IMR-90 (cell line): ENCODE measurements at regions not wholly inside any gene's neighbourhood (a gene's known extent, or its start where the extent isn't known, plus 50 kb on each side); places are given as distances from the start of the nearest gene placed in this dataset.

Experiments used
- ATAC-seq: fragments of 200-7000 bp; cut with Tn5 transposase; 2 replicates; pipeline ENCODE4 v1.9.1; 2020; ENCODE audit warnings: low read depth, mild to moderate bottlenecking, moderate library complexity
- BruUV-seq: library from RNA; stranded (reverse); fragments of 400-500 nt; replicated peaks from 2 replicates; lab custom pipeline; 2021; lab: Mats Ljungman, UMichigan
- CTCF ChIA-PET: fragments of 300-600 bp; formaldehyde crosslinking; extraction: SDS; loops from one replicate; lab custom pipeline; 2021; ENCODE audit warnings: antibody characterized with exemption; lab: Yijun Ruan, JAX
- POLR2A ChIA-PET: fragments of 300-600 bp; sonication (Branson Sonifier 250); formaldehyde crosslinking; loops from one replicate; lab custom pipeline; 2022; ENCODE audit warnings: antibody characterized with exemption; ENCODE audit not compliant: unreplicated experiment; lab: Charles Lee
- DNase-seq: peaks from one replicate; pipeline ENCODE4 v3.0.0; 2013
- H2AFZ ChIP-seq: replicated peaks from 2 replicates; pipeline ENCODE3; 2013; ENCODE audit warnings: low read length, mild to moderate bottlenecking; ENCODE audit not compliant: poor library complexity
- H2AK5ac ChIP-seq: 2 replicates; pipeline ENCODE4 v1.6.1; 2013; ENCODE audit warnings: low read depth, low read length, inconsistent platforms
- H2AK9ac ChIP-seq: replicated peaks from 2 replicates; pipeline ENCODE3; 2013; ENCODE audit warnings: mild to moderate bottlenecking, low read depth, low read length, moderate library complexity; ENCODE audit not compliant: poor library complexity
- H2BK120ac ChIP-seq: 2 replicates; pipeline ENCODE4 v1.6.1; 2013; ENCODE audit warnings: low read depth, low read length, inconsistent platforms
- H2BK15ac ChIP-seq: 3 replicates; pipeline ENCODE4 v1.6.1; 2013; ENCODE audit warnings: low read depth, low read length, inconsistent platforms
- H2BK20ac ChIP-seq: 2 replicates; pipeline ENCODE4 v1.6.1; 2013; ENCODE audit warnings: low read depth, mild to moderate bottlenecking, inconsistent platforms, low read length, moderate library complexity
- H2BK5ac ChIP-seq: 2 replicates; pipeline ENCODE4 v1.6.1; 2013; ENCODE audit warnings: mild to moderate bottlenecking, low read depth, low read length, inconsistent platforms; ENCODE audit not compliant: poor library complexity, severe bottlenecking
- H3K14ac ChIP-seq: replicated peaks from 2 replicates; pipeline ENCODE4 v1.6.1; 2013; ENCODE audit warnings: low read depth, low read length, inconsistent platforms
- H3K18ac ChIP-seq: 2 replicates; pipeline ENCODE4 v1.6.1; 2013; ENCODE audit warnings: low read depth, low read length, control low read depth
- H3K23ac ChIP-seq: 2 replicates; pipeline ENCODE4 v1.6.1; 2013; ENCODE audit warnings: low read depth, low read length, inconsistent platforms
- H3K27ac ChIP-seq: 2 replicates; pipeline ENCODE4 v1.5.1; 2013; ENCODE audit warnings: mild to moderate bottlenecking, control low read depth, low read length; ENCODE audit not compliant: insufficient read depth
- H3K27me3 ChIP-seq: 2 replicates; pipeline ENCODE4 v1.6.1; 2013; ENCODE audit warnings: low read length; ENCODE audit not compliant: control insufficient read depth, insufficient read depth
- H3K36me3 ChIP-seq: 2 replicates; pipeline ENCODE4 v1.6.1; 2013; ENCODE audit warnings: low read length, mixed read lengths; ENCODE audit not compliant: control insufficient read depth, insufficient read depth
- H3K4ac ChIP-seq: 2 replicates; pipeline ENCODE4 v1.6.1; 2013; ENCODE audit warnings: low read depth, low read length, inconsistent platforms
- H3K4me1 ChIP-seq: 2 replicates; pipeline ENCODE4 v1.6.1; 2013; ENCODE audit warnings: low read length, mixed read lengths; ENCODE audit not compliant: control insufficient read depth, insufficient read depth
- H3K4me2 ChIP-seq: 2 replicates; pipeline ENCODE4 v1.6.1; 2013; ENCODE audit warnings: low read depth, mild to moderate bottlenecking, control low read depth, low read length, moderate library complexity
- H3K4me3 ChIP-seq: 2 replicates; pipeline ENCODE4 v1.5.1; 2013; ENCODE audit warnings: low read depth, mild to moderate bottlenecking, control low read depth, low read length, moderate library complexity; ENCODE audit not compliant: insufficient read depth
- H3K56ac ChIP-seq: 2 replicates; pipeline ENCODE4 v1.6.1; 2013; ENCODE audit warnings: low read length, inconsistent platforms; ENCODE audit not compliant: insufficient read depth; ENCODE audit errors: extremely low read depth
- H3K79me1 ChIP-seq, 2 experiments: 2 replicates each; pipeline ENCODE4 v1.6.1; 2013; ENCODE audit warnings: low read length in 2 of 2, inconsistent platforms in 1 of 2, low read depth in 1 of 2
- H3K9ac ChIP-seq: 2 replicates; pipeline ENCODE4 v1.6.1; 2013; ENCODE audit warnings: low read depth, low read length, control low read depth
- H3K9me1 ChIP-seq: 2 replicates; pipeline ENCODE4 v1.6.1; 2013; ENCODE audit warnings: low read length, inconsistent platforms; ENCODE audit not compliant: insufficient read depth
- H3K9me3 ChIP-seq: 2 replicates; pipeline ENCODE4 v1.6.1; 2013; ENCODE audit warnings: low read length; ENCODE audit not compliant: control insufficient read depth, insufficient read depth
- H4K20me1 ChIP-seq: 2 replicates; pipeline ENCODE4 v1.6.1; 2013; ENCODE audit warnings: low read length, inconsistent platforms; ENCODE audit not compliant: insufficient read depth
- H4K5ac ChIP-seq: 2 replicates; pipeline ENCODE4 v1.6.1; 2013; ENCODE audit warnings: mild to moderate bottlenecking, low read depth, low read length, control low read depth
- H4K8ac ChIP-seq, 2 experiments: 2 replicates each; pipeline ENCODE4 v1.6.1; 2013; ENCODE audit warnings: low read depth in 2 of 2, low read length in 2 of 2, control low read depth in 1 of 2, inconsistent platforms in 1 of 2
- H4K91ac ChIP-seq: 2 replicates; pipeline ENCODE4 v1.6.1; 2013; ENCODE audit warnings: low read depth, low read length, inconsistent platforms; ENCODE audit not compliant: insufficient read depth
- BHLHE40 ChIP-seq: fragments of 150-350 bp; IDR thresholded peaks from 2 replicates; pipeline ENCODE4 v1.6.1; 2016; ENCODE audit warnings: mild to moderate bottlenecking, low read depth, low read length
- CEBPB ChIP-seq: IDR thresholded peaks from 2 replicates; pipeline ENCODE4 v1.6.1; 2012; ENCODE audit warnings: low read depth, low read length, improper control_type of control experiment
- CHD1 ChIP-seq: IDR thresholded peaks from 2 replicates; pipeline ENCODE4 v1.6.1; 2012; ENCODE audit warnings: low read depth, low read length, improper control_type of control experiment
- FOS ChIP-seq: fragments of 150-350 bp; IDR thresholded peaks from 2 replicates; pipeline ENCODE4 v1.6.1; 2016; ENCODE audit warnings: low read depth, low read length
- MAFK ChIP-seq: IDR thresholded peaks from 2 replicates; pipeline ENCODE4 v1.6.1; 2012; ENCODE audit warnings: low read depth, low read length, improper control_type of control experiment
- MAZ ChIP-seq: IDR thresholded peaks from 2 replicates; pipeline ENCODE4 v1.6.1; 2012; ENCODE audit warnings: low read depth, mild to moderate bottlenecking, low read length, improper control_type of control experiment, moderate library complexity, borderline replicate concordance
- MXI1 ChIP-seq: IDR thresholded peaks from 2 replicates; pipeline ENCODE4 v1.6.1; 2012; ENCODE audit warnings: low read depth, mild to moderate bottlenecking, low read length, moderate library complexity, borderline replicate concordance
- NFE2L2 ChIP-seq: fragments of 150-350 bp; IDR thresholded peaks from 2 replicates; pipeline ENCODE4 v1.6.1; 2016; ENCODE audit warnings: low read depth, mild to moderate bottlenecking, low read length
- POLR2A ChIP-seq: IDR thresholded peaks from 2 replicates; pipeline ENCODE4 v1.6.1; 2012; ENCODE audit warnings: mild to moderate bottlenecking, low read depth, low read length
- RAD21 ChIP-seq: IDR thresholded peaks from 2 replicates; pipeline ENCODE4 v1.6.1; 2012; ENCODE audit warnings: low read length, improper control_type of control experiment
- RCOR1 ChIP-seq: IDR thresholded peaks from 2 replicates; pipeline ENCODE4 v1.6.1; 2012; ENCODE audit warnings: mild to moderate bottlenecking, low read length, improper control_type of control experiment; ENCODE audit not compliant: insufficient replicate concordance
- RFX5 ChIP-seq: IDR thresholded peaks from 2 replicates; pipeline ENCODE4 v1.8.0; 2012; ENCODE audit warnings: low read depth, mild to moderate bottlenecking, low read length, moderate library complexity
- SMC3 ChIP-seq: fragments of 150-350 bp; IDR thresholded peaks from 2 replicates; pipeline ENCODE4 v1.6.1; 2016; ENCODE audit warnings: low read depth, mild to moderate bottlenecking, antibody characterized with exemption, low read length, moderate library complexity
- WGBS, 2 experiments: methylation state at CpG; one replicate each; pipeline versions ENCODE4 v1.1.5 to v1.1.7; 2013; ENCODE audit warnings: missing lambda C conversion rate in 2 of 2; ENCODE audit not compliant: insufficient read length in 1 of 2; ENCODE audit errors: extremely low coverage in 2 of 2; 5-methylcytosine and 5-hydroxymethylcytosine counted together
- dilution Hi-C: fragments of 300-500 bp; cut with HindIII; formaldehyde crosslinking; loops from one replicate; pipeline ENCODE4 v1.14.3; 2018; ENCODE audit warnings: low sequenced_read_pairs; ENCODE audit not compliant: unreplicated experiment
- in situ Hi-C: fragments of 300-500 bp; cut with MboI; formaldehyde crosslinking; loops from 3 replicates; pipeline ENCODE4 v1.14.3; 2019; ENCODE audit warnings: low sequenced_read_pairs, inconsistent platforms, mixed read lengths
- intact Hi-C: fragments of 100-400 bp; cut with micrococcal nuclease; formaldehyde crosslinking; loops from 2 replicates; pipeline ENCODE4 v1.10.0; 2022
- TF ChIP-seq, protein P1 (sequence below): fragments of 150-350 bp; IDR thresholded peaks from 2 replicates; pipeline ENCODE4 v1.6.1; 2016; ENCODE audit warnings: low read depth, mild to moderate bottlenecking, low read length, moderate library complexity, borderline replicate concordance
- TF ChIP-seq, protein P2 (sequence below): conservative IDR thresholded peaks from 2 replicates; pipeline ENCODE4 v1.5.1; 2012; ENCODE audit warnings: mild to moderate bottlenecking, low read depth, low read length, improper control_type of control experiment
- TF ChIP-seq, protein P3 (sequence below): fragments of 150-350 bp; IDR thresholded peaks from 2 replicates; pipeline ENCODE4 v1.6.1; 2017; ENCODE audit warnings: mild to moderate bottlenecking, antibody characterized with exemption, low read length, low read depth

GRCh38 chr14:37816135-37816534 is 220.7 kb downstream of the TTC6 start:
- no peak overlapping the region for H3K14ac ChIP-seq
- ChIA-PET POLR2A (no interaction called here), CTCF (no interaction called here)
- no TSS peak for BruUV-seq
- H2BK5ac ChIP-seq = no peak overlapping the region
- intact Hi-C loops (no loop called here), dilution Hi-C loops (no loop called here), in situ Hi-C loops (no loop called here)
- DNase-seq = no peak
- H3K4ac ChIP-seq = no peak overlapping the region
- no peak overlapping the region for H4K91ac ChIP-seq
- no peaks in the 10 kb centered on the region for H3K4me1 ChIP-seq
- H3K9me3 ChIP-seq = no peaks in the 10 kb centered on the region
- no peak overlapping the region for H2AFZ ChIP-seq
- no peak overlapping the region for H3K4me3 ChIP-seq
- no peak overlapping the region for H4K8ac ChIP-seq
- no peaks in the 10 kb centered on the region for H4K20me1 ChIP-seq
- no peaks in the 10 kb centered on the region for H3K36me3 ChIP-seq
- no peaks in the 10 kb centered on the region for H3K9me1 ChIP-seq
- H3K27me3 ChIP-seq = peaks cover 2% of the 10 kb centered on the region; the same call in 1 of the 2 replicates
- no peak overlapping the region for H2BK120ac ChIP-seq
- no peak for ATAC-seq
- H2AK5ac ChIP-seq = no peak overlapping the region
- no peak overlapping the region for H3K27ac ChIP-seq
- no CpG with 5 or more reads among the region's 1 CpG for WGBS, 2 experiments
- no peak overlapping the region for H3K56ac ChIP-seq
- H3K79me1 ChIP-seq = no peaks in the 10 kb centered on the region
- no peak overlapping the region for H3K18ac ChIP-seq
- no peak overlapping the region for H3K4me2 ChIP-seq
- no peak overlapping the region for H2AK9ac ChIP-seq
- H3K23ac ChIP-seq = no peak overlapping the region
- no peak overlapping the region for H2BK20ac ChIP-seq
- no peak overlapping the region for H3K9ac ChIP-seq
- no peak overlapping the region for H2BK15ac ChIP-seq
- TF ChIP-seq SMC3 = no peak
- no peak for TF ChIP-seq RCOR1
- TF ChIP-seq FOS = no peak
- TF ChIP-seq MAZ = no peak
- TF ChIP-seq, protein P1, sequence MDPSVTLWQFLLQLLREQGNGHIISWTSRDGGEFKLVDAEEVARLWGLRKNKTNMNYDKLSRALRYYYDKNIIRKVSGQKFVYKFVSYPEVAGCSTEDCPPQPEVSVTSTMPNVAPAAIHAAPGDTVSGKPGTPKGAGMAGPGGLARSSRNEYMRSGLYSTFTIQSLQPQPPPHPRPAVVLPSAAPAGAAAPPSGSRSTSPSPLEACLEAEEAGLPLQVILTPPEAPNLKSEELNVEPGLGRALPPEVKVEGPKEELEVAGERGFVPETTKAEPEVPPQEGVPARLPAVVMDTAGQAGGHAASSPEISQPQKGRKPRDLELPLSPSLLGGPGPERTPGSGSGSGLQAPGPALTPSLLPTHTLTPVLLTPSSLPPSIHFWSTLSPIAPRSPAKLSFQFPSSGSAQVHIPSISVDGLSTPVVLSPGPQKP = no peak
- TF ChIP-seq RFX5 = no peak
- TF ChIP-seq POLR2A = no peak
- TF ChIP-seq NFE2L2 = no peak
- TF ChIP-seq, protein P2, sequence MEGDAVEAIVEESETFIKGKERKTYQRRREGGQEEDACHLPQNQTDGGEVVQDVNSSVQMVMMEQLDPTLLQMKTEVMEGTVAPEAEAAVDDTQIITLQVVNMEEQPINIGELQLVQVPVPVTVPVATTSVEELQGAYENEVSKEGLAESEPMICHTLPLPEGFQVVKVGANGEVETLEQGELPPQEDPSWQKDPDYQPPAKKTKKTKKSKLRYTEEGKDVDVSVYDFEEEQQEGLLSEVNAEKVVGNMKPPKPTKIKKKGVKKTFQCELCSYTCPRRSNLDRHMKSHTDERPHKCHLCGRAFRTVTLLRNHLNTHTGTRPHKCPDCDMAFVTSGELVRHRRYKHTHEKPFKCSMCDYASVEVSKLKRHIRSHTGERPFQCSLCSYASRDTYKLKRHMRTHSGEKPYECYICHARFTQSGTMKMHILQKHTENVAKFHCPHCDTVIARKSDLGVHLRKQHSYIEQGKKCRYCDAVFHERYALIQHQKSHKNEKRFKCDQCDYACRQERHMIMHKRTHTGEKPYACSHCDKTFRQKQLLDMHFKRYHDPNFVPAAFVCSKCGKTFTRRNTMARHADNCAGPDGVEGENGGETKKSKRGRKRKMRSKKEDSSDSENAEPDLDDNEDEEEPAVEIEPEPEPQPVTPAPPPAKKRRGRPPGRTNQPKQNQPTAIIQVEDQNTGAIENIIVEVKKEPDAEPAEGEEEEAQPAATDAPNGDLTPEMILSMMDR = no peak
- no peak for TF ChIP-seq CEBPB
- TF ChIP-seq RAD21 = no peak
- TF ChIP-seq, protein P3, sequence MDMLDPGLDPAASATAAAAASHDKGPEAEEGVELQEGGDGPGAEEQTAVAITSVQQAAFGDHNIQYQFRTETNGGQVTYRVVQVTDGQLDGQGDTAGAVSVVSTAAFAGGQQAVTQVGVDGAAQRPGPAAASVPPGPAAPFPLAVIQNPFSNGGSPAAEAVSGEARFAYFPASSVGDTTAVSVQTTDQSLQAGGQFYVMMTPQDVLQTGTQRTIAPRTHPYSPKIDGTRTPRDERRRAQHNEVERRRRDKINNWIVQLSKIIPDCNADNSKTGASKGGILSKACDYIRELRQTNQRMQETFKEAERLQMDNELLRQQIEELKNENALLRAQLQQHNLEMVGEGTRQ = no peak
- TF ChIP-seq CHD1 = no peak
- no peak for TF ChIP-seq BHLHE40
- no peak for TF ChIP-seq MAFK
- no peak for TF ChIP-seq MXI1
- H4K5ac ChIP-seq = no peak overlapping the region
